GM18951 (cell line): ENCODE measurements at regions not wholly inside any gene's neighbourhood (a gene's known extent, or its start where the extent isn't known, plus 50 kb on each side); places are given as distances from the start of the nearest gene placed in this dataset.
"Not testable (repeated sequence)": the region's sequence is repeated elsewhere in the genome, so short reads cannot be mapped to it uniquely, and the experiment has no call there.

ENCODE experiments used
- POLR2A ChIP-seq: IDR thresholded peaks from 4 replicates; pipeline ENCODE4 v1.6.1; 2011; ENCODE audit warnings: mild to moderate bottlenecking; ENCODE audit not compliant: insufficient read length, insufficient read depth; ENCODE audit errors: extremely low read depth
- in situ Hi-C: fragments of 300-500 bp; cut with MboI; formaldehyde crosslinking; loops from one replicate; pipeline ENCODE4 v1.12.0; 2022; ENCODE audit warnings: low sequenced_read_pairs, mixed read lengths, inconsistent platforms; ENCODE audit not compliant: unreplicated experiment

DNA sequence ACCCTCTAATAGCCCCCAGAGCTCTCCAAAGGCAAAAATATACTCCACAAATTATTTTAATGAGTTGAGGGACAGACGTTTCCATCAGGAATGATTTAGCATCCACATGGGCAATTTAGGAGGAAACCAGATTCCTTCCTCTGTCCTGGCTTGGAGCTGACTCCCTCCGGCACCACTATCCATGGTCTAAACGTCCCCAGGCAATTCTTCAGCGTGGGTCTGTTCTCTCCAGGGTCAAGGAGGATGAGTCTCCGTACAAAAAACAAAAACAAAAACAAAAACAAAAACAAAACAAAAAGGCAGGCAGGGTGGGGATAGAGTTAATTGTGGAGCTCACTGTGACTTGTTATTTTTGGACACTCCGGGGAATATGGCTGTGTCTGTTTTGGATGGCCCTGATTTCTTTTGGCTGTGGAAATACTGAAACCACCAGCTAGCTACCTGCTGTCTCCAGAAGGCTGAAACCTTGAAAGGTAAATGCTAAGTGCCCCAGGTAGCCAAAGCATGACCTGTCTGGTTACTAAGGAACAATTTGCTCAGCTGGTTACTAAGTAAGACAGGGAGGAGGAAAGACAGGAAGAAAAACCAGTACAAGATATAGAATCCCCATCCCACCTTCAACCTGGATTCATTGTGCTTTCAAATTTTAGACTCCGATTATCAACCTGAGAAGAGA lies 419.1 kb upstream of the LCORL start:
- TF ChIP-seq POLR2A = no peak
- in situ Hi-C loops = no loop called here

DNA sequence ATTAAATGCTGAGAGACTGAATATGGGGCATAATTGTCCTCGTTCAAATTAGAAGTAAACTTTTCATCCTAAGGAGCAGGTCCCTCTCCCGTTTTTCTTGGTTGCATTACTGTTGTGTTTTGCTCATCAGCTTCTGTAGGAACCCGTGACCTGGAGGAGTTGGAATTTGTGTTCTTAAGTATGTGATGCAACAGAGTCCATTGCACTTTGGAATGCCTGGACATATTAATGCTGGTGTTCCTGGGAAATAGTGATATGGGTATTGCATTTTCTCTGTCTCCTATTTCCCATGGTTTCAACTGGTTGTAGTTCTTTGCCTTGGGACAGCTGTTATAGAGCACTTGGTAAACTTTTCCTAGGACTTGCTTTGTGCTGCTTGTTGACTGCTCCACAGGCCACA lies 417.8 kb upstream of the LCORL start:
- in situ Hi-C loops = no loop called here
- TF ChIP-seq POLR2A = no peak

DNA sequence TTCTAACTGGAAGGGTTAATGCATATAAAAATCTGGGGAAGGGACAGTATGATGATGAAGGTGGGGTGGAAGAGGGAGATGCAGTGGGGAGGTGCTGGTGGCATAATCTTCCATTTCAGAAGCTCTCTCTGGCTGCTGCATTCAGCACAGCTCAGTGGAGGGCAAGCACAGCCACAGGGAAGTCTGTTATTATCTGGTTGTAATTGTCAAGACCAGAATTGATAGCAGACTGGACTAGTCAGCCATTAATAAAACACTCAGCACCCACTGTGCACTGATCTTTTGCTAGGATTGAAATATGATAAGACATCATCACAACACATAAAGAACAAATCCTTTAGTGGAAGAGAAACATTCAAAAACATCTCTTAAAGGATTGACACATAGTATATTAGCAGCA lies 414.2 kb upstream of the LCORL start:
- in situ Hi-C loops = no loop called here
- TF ChIP-seq POLR2A = no peak

DNA sequence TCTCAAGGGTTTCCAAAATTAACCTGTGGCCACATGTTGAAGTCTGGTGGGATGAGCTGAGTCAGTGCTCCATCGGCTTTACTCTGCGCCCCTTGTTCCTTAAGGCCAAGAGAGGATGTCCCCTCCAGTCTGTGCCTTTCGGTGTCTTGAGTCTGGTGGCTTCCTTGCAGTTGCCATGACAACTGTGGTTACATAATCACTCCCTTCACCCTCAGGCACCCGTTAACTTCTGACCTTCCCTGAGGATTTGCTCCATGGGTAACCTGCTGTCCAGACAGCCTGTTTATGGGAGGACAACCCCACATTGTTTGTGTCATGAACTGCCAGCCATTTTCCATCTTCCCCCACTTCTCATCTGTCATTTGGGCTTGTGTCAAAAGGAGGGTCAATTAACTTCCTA lies 401.1 kb upstream of the LCORL start:
- TF ChIP-seq POLR2A = no peak
- in situ Hi-C loops = no loop called here

DNA sequence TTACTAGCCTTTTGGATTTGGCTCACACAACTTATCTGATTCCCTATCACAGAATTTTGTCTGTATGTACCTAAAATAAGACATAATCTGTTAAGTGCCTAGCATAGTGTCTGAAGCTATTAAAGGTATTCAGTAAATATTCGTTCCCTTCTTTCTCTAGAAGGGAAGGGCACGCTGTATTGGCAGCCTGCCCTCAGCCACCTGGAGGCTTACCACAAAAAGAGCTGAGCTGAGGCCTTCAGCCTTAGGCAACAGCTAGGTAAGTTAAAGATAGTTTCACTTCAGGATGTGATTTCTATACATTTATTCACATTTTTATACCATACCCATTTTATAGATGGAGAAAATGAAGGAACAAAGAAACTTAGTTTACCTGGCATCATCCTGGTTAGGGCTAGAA lies 400.0 kb upstream of the LCORL start:
- in situ Hi-C loops = no loop called here
- no peak for TF ChIP-seq POLR2A

- TF ChIP-seq POLR2A = no peak
- in situ Hi-C loops = no loop called here
Measured at GRCh38 chr4:18419780-18420179, 398.2 kb upstream of the LCORL start.

DNA sequence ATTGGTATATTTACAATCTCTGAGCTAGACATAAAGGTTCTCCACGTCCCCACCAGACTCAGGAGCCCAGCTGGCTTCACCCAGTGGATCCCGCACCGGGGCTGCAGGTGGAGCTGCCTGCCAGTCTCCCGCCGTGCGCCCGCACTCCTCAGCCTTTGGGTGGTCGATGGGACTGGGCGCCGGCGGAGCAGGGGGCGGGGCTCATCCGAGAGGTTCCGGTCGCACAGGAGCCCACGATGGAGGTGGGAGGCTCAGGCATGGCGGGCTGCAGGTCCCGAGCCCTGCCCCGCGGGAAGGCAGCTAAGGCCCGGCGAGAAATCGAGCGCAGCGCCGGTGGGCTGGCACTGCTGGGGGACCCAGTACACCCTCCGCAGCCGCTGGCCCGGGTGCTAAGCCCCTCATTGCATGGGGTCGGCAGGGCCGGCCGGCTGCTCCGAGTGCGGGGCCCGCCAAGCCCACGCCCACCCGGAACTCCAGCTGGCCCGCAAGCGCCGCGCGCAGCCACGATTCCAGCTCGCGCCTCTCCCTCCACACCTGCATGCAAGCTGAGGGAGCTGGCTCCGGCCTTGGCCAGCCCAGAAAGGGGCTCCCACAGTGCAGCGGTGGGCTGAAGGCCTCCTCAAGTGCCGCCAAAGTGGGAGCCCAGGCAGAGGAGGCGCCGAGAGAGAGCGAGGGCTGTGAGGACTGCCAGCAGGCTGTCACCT lies 396.8 kb upstream of the LCORL start:
- in situ Hi-C loops = not testable (repeated sequence)

GRCh38 chr4:18417651-18418050 lies 396.1 kb upstream of the LCORL start:
- in situ Hi-C loops = not testable (repeated sequence)

DNA sequence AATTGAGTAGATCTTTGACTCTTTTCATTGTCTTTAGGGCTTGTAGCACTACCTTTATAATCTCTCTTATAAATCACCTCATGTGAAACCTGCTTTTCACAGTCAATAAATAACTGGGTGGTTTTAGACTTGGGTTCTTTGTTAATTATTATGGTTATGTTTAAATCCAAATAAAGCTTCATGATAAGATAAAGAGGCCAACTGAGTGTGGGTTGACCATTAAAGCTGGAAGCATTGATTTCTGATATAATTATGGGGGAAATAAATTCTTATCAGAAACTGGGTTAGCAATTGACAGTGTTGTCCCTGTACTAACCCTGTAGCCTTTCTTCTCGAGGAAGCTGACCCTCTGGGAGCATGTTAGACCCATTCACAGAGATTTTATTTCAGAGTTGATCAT lies 384.7 kb upstream of the LCORL start:
- in situ Hi-C loops = no loop called here
- TF ChIP-seq POLR2A = no peak

- in situ Hi-C loops = no loop called here
- TF ChIP-seq POLR2A = no peak
Measured at GRCh38 chr4:18405054-18405453, 383.5 kb upstream of the LCORL start.

DNA sequence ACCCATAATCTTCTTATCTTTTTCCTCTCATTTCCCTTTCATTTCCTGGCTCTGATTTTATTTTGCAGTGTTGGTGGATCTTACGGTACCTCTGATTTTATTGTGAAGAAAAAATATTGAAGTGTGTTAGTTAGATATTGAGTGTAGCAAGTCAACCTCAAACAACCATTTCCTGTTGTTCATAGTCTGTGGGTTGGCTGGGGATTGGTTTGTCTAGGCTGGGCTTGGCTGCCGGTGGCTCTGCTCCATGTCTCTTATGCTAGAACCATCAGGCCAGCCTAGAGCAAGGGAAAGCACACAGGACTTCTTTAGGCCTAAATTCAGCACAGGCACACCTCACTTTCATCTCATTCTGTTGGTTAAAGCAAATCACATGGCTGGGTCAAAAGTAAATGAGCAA lies 383.1 kb upstream of the LCORL start:
- no peak for TF ChIP-seq POLR2A
- in situ Hi-C loops = no loop called here

GRCh38 chr4:18403327-18403726 lies 381.8 kb upstream of the LCORL start:
- TF ChIP-seq POLR2A = no peak
- in situ Hi-C loops = no loop called here

DNA sequence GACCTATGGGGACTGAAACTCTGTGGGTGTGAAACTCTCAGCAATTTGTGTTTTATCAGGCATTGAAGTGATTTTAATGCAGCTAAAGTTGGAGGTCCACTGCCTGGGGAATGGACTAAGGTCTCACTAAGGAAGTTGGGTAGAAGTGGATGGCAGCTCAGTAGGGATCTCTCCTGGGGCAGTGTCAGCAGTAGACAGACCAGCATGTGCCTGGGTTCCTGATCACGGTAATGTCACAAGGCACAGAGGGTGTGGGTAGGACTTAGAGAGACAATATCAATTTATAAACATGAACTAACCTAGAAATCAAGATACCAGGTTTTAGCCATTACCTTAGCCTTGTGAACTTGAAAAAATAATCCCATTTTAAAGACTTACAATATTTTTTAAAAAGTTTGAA lies 380.3 kb upstream of the LCORL start:
- no peak for TF ChIP-seq POLR2A
- in situ Hi-C loops = no loop called here

DNA sequence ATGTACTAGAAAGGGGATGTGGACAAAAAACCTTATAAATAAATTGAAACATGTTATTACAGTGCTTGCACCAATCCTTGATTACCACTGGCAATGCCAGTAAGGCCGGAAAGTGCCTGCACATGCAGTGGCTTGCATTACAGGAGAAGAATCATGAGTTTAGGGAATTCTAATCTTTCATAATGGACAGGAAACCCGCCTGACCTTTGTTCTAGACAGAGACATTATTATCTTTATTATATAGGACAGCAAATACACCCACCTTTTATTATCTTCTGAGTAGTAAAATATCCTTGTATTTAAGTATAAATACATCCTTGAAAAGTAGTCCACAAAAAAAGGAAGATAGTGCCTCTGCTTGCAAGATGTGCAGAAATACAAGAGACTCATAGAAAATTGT lies 379.9 kb upstream of the LCORL start:
- TF ChIP-seq POLR2A = no peak
- in situ Hi-C loops = no loop called here

- no peak for TF ChIP-seq POLR2A
- in situ Hi-C loops = no loop called here
Measured at GRCh38 chr4:18398661-18399060, 377.1 kb upstream of the LCORL start.
